GM23338 (cell line): ENCODE measurements at regions not wholly inside any gene's neighbourhood (a gene's known extent, or its start where the extent isn't known, plus 50 kb on each side); places are given as distances from the start of the nearest gene placed in this dataset.

Experiments
- ATAC-seq: fragments of 200-7000 bp; cut with Tn5 transposase; 3 replicates; pipeline ENCODE4 v1.9.1; 2020
- DNase-seq: peaks from one replicate; pipeline ENCODE4 v3.0.0-alpha.2; 2015; ENCODE audit warnings: low spot score
- H2AFZ ChIP-seq: fragments of 200-600 bp; sonication (generic); 2 replicates; pipeline ENCODE4 v1.8.0; 2016; ENCODE audit warnings: antibody characterized with exemption, mild to moderate bottlenecking, moderate library complexity
- H3F3A ChIP-seq: fragments of 200-600 bp; sonication (generic); replicated peaks from 2 replicates; pipeline ENCODE4 v1.8.0; 2017; ENCODE audit warnings: antibody characterized with exemption, mixed run types, low read depth
- H3K27ac ChIP-seq: fragments of 200-600 bp; sonication (generic); 2 replicates; pipeline ENCODE4 v1.6.1; 2016; ENCODE audit warnings: low read depth
- H3K27me3 ChIP-seq: fragments of 200-600 bp; sonication (generic); 2 replicates; pipeline ENCODE4 v1.8.0; 2016; ENCODE audit warnings: mild to moderate bottlenecking, mixed run types, moderate library complexity; ENCODE audit not compliant: insufficient read depth
- H3K36me3 ChIP-seq: fragments of 200-600 bp; sonication (generic); 2 replicates; pipeline ENCODE4 v1.8.0; 2016; ENCODE audit warnings: mild to moderate bottlenecking; ENCODE audit not compliant: insufficient read depth
- H3K4me1 ChIP-seq: fragments of 200-600 bp; sonication (generic); 2 replicates; pipeline ENCODE4 v1.8.0; 2016; ENCODE audit warnings: mild to moderate bottlenecking, moderate library complexity; ENCODE audit not compliant: insufficient read depth
- H3K4me2 ChIP-seq: fragments of 200-600 bp; sonication (generic); 2 replicates; pipeline ENCODE4 v1.7.1; 2017; ENCODE audit warnings: mixed run types
- H3K4me3 ChIP-seq: fragments of 200-600 bp; sonication (generic); 2 replicates; pipeline ENCODE4 v1.6.1; 2016; ENCODE audit warnings: mixed run types
- H3K79me2 ChIP-seq: fragments of 200-600 bp; sonication (generic); replicated peaks from 2 replicates; pipeline ENCODE4 v1.8.0; 2017; ENCODE audit warnings: mild to moderate bottlenecking; ENCODE audit not compliant: insufficient read depth
- H3K9me2 ChIP-seq: fragments of 200-600 bp; sonication (generic); 2 replicates; pipeline ENCODE4 v1.8.0; 2017; ENCODE audit not compliant: insufficient read depth
- H4K20me1 ChIP-seq: fragments of 200-600 bp; sonication (generic); replicated peaks from 2 replicates; pipeline ENCODE4 v1.8.0; 2017; ENCODE audit warnings: mild to moderate bottlenecking; ENCODE audit not compliant: insufficient read depth
- H3K27ac Mint-ChIP-seq: 2 replicates; pipeline ENCODE4 v1.8.0; 2020; ENCODE audit warnings: inconsistent platforms, mild to moderate bottlenecking, moderate library complexity, mixed read lengths
- H3K27me3 Mint-ChIP-seq: 3 replicates; pipeline ENCODE4 v1.8.0; 2022; ENCODE audit warnings: low read depth, mild to moderate bottlenecking, moderate library complexity, mixed read lengths, inconsistent platforms; ENCODE audit not compliant: insufficient read depth, poor library complexity
- H3K36me3 Mint-ChIP-seq: 3 replicates; pipeline ENCODE4 v1.8.0; 2021; ENCODE audit warnings: low read depth, mild to moderate bottlenecking, inconsistent platforms, moderate library complexity, mixed read lengths
- H3K4me1 Mint-ChIP-seq: 3 replicates; pipeline ENCODE4 v1.8.0; 2020; ENCODE audit warnings: mild to moderate bottlenecking, inconsistent platforms, mixed read lengths
- H3K4me3 Mint-ChIP-seq: 3 replicates; pipeline ENCODE4 v1.8.0; 2021; ENCODE audit warnings: moderate library complexity, mild to moderate bottlenecking, inconsistent platforms, mixed read lengths
- H3K9me3 Mint-ChIP-seq: 3 replicates; pipeline ENCODE4 v1.8.0; 2020; ENCODE audit warnings: moderate library complexity, mild to moderate bottlenecking, inconsistent platforms, mixed read lengths
- EZH2phosphoT487 ChIP-seq: fragments of 200-600 bp; sonication (generic); IDR thresholded peaks from one replicate; pipeline ENCODE4 v1.8.1; 2018; ENCODE audit warnings: antibody characterized with exemption; ENCODE audit not compliant: unreplicated experiment
- POLR2AphosphoS5 ChIP-seq: IDR thresholded peaks from 2 replicates; pipeline ENCODE4 v1.6.1; 2016; ENCODE audit warnings: antibody characterized with exemption, low read depth
- REST ChIP-seq: IDR thresholded peaks from one replicate; pipeline ENCODE4 v1.6.1; 2018; ENCODE audit warnings: antibody characterized with exemption; ENCODE audit not compliant: unreplicated experiment
- STAT1 ChIP-seq: IDR thresholded peaks from one replicate; pipeline ENCODE4 v1.6.1; 2016; ENCODE audit warnings: antibody characterized with exemption; ENCODE audit not compliant: unreplicated experiment
- ZNF331 ChIP-seq: fragments of 250-450 bp; sonication (Bioruptor Pico); IDR thresholded peaks from 2 replicates; pipeline ENCODE4 v1.5.0; 2020; ENCODE audit warnings: low read depth, mild to moderate bottlenecking, moderate library complexity
- TF ChIP-seq, protein P1 (sequence below): fragments of 250-450 bp; sonication (Bioruptor Pico); IDR thresholded peaks from 2 replicates; pipeline ENCODE4 v1.5.0; 2020; ENCODE audit warnings: mild to moderate bottlenecking, moderate library complexity

DNA sequence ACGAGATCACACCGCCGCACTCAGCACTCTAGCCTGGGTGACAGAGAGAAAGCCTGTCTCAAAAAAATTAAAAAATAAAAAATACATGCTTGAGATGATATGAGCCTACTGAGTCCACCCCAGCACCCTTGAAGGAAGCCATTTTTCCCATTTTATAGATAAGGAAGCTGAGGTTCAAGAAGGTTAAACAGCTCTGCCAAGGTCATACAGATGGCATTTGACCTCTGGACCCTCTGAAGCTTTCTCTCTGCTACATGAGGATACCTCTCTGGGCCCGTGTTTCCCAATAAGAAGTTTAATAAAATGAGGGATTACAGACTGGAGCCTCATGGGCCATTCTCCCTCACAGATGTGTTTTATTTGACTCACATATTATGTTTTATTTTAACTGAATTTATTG lies 53.9 kb upstream of the PNMA1 start:
- Mint-ChIP-seq H3K27me3 (peaks cover 21% of the 10 kb centered on the region), H3K9me3 (no peaks in the 10 kb centered on the region; the same call in 2 of the 3 replicates), H3K4me1 (peaks cover 35% of the 10 kb centered on the region), H3K27ac (no peak overlapping the region), H3K4me3 (no peak overlapping the region), H3K36me3 (no peaks in the 10 kb centered on the region; the same call in 2 of the 3 replicates)
- Histone ChIP-seq H3K79me2 (no peaks in the 10 kb centered on the region), H3K36me3 (no peaks in the 10 kb centered on the region), H3K4me3 (no peak overlapping the region), H3K4me1 (peaks cover 13% of the 10 kb centered on the region), H3K4me2 (no peak overlapping the region), H3K27ac (no peak overlapping the region), H3K27me3 (peaks cover 13% of the 10 kb centered on the region; the same call in 1 of the 2 replicates), H4K20me1 (peaks cover 3% of the 10 kb centered on the region; the same call in 1 of the 2 replicates), H3F3A (no peaks in the 10 kb centered on the region), H3K9me2 (no peaks in the 10 kb centered on the region), H2AFZ (no peak overlapping the region)
- TF ChIP-seq EZH2phosphoT487 (no peak), STAT1 (no peak), REST (no peak), POLR2AphosphoS5 (no peak), ZNF331 (CRISPR knock-in tag) (no peak)
- TF ChIP-seq, protein P1, sequence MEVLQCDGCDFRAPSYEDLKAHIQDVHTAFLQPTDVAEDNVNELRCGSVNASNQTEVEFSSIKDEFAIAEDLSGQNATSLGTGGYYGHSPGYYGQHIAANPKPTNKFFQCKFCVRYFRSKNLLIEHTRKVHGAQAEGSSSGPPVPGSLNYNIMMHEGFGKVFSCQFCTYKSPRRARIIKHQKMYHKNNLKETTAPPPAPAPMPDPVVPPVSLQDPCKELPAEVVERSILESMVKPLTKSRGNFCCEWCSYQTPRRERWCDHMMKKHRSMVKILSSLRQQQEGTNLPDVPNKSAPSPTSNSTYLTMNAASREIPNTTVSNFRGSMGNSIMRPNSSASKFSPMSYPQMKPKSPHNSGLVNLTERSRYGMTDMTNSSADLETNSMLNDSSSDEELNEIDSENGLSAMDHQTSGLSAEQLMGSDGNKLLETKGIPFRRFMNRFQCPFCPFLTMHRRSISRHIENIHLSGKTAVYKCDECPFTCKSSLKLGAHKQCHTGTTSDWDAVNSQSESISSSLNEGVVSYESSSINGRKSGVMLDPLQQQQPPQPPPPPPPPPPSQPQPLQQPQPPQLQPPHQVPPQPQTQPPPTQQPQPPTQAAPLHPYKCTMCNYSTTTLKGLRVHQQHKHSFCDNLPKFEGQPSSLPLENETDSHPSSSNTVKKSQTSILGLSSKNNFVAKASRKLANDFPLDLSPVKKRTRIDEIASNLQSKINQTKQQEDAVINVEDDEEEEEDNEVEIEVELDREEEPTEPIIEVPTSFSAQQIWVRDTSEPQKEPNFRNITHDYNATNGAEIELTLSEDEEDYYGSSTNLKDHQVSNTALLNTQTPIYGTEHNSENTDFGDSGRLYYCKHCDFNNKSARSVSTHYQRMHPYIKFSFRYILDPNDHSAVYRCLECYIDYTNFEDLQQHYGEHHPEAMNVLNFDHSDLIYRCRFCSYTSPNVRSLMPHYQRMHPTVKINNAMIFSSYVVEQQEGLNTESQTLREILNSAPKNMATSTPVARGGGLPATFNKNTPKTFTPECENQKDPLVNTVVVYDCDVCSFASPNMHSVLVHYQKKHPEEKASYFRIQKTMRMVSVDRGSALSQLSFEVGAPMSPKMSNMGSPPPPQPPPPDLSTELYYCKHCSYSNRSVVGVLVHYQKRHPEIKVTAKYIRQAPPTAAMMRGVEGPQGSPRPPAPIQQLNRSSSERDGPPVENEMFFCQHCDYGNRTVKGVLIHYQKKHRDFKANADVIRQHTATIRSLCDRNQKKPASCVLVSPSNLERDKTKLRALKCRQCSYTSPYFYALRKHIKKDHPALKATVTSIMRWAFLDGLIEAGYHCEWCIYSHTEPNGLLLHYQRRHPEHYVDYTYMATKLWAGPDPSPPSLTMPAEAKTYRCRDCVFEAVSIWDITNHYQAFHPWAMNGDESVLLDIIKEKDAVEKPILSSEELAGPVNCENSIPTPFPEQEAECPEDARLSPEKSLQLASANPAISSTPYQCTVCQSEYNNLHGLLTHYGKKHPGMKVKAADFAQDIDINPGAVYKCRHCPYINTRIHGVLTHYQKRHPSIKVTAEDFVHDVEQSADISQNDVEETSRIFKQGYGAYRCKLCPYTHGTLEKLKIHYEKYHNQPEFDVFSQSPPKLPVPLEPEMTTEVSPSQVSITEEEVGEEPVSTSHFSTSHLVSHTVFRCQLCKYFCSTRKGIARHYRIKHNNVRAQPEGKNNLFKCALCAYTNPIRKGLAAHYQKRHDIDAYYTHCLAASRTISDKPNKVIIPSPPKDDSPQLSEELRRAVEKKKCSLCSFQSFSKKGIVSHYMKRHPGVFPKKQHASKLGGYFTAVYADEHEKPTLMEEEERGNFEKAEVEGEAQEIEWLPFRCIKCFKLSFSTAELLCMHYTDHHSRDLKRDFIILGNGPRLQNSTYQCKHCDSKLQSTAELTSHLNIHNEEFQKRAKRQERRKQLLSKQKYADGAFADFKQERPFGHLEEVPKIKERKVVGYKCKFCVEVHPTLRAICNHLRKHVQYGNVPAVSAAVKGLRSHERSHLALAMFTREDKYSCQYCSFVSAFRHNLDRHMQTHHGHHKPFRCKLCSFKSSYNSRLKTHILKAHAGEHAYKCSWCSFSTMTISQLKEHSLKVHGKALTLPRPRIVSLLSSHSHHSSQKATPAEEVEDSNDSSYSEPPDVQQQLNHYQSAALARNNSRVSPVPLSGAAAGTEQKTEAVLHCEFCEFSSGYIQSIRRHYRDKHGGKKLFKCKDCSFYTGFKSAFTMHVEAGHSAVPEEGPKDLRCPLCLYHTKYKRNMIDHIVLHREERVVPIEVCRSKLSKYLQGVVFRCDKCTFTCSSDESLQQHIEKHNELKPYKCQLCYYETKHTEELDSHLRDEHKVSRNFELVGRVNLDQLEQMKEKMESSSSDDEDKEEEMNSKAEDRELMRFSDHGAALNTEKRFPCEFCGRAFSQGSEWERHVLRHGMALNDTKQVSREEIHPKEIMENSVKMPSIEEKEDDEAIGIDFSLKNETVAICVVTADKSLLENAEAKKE (CRISPR knock-in tag) = no peak
- ATAC-seq (no peak), DNase-seq (no peak)
